Prostate gland (tissue), 2 donors: ENCODE measurements at regions not wholly inside any gene's neighbourhood (a gene's known extent, or its start where the extent isn't known, plus 50 kb on each side); places are given as distances from the start of the nearest gene placed in this dataset.

Experiments
- CTCF ChIP-seq, 4 experiments: fragments of 200-600 bp in 2 of 4; fragments of 450-650 bp in 2 of 4; sonication (generic) in 2 of 4; IDR thresholded peaks; 1 replicate in 3 of 4; 2 replicates in 1 of 4; pipeline ENCODE4 v1.5.1; 2016 to 2019; ENCODE audit warnings: antibody characterized with exemption in 4 of 4, mild to moderate bottlenecking in 2 of 4, moderate library complexity in 2 of 4
- POLR2A ChIP-seq: fragments of 450-650 bp; IDR thresholded peaks from one replicate; pipeline ENCODE4 v1.6.1; 2016; ENCODE audit warnings: antibody characterized with exemption, mild to moderate bottlenecking

DNA sequence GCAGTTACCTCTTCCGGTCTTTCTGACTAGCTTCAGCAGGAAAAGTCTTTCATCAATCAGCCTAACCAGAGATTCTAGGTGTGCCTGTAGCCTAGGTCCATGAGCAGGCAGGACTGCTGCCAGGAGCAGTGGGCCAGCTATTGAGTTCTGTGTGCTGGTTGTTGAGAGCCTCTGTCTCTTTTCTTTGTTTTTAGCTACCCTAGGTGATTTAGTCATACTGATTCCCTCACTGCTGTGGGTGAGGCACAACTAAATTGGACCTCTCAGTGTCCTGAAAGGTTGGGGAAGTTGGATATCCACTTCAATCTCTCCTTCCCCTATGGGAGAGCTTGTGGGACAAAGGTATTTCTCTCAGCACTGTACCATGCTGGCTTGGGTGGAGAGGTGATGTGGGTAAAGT is 354.9 kb downstream of the GPAT3 start:
- TF ChIP-seq CTCF (IDR thresholded peaks at IDR 0.05) (no peak), POLR2A (no peak)
